Suprapubic skin (tissue), 4 donors: ENCODE measurements at regions not wholly inside any gene's neighbourhood (a gene's known extent, or its start where the extent isn't known, plus 50 kb on each side); places are given as distances from the start of the nearest gene placed in this dataset.

Source experiments
- DNase-seq, 2 donors: peaks; one replicate each; pipeline ENCODE4 v3.0.0-alpha.2; 2019; ENCODE audit warnings: low spot score in 2 of 2
- H3K27ac ChIP-seq: fragments of 200-600 bp; sonication (generic); one replicate; pipeline ENCODE4 v1.5.1; 2019
- H3K27me3 ChIP-seq: fragments of 200-600 bp; sonication (generic); one replicate; pipeline ENCODE4 v1.5.1; 2019
- H3K36me3 ChIP-seq: fragments of 200-600 bp; sonication (generic); one replicate; pipeline ENCODE4 v1.5.1; 2019
- H3K4me1 ChIP-seq: fragments of 200-600 bp; sonication (generic); one replicate; pipeline ENCODE4 v1.5.1; 2019
- H3K4me3 ChIP-seq: fragments of 200-600 bp; sonication (generic); one replicate; pipeline ENCODE4 v1.5.1; 2019; ENCODE audit warnings: mild to moderate bottlenecking
- H3K9me3 ChIP-seq: fragments of 200-600 bp; sonication (generic); one replicate; pipeline ENCODE4 v1.5.1; 2019
- EP300 ChIP-seq: sonication (generic); formaldehyde crosslinking; IDR thresholded peaks from one replicate; pipeline ENCODE4 v1.6.1; 2017; ENCODE audit warnings: antibody characterized with exemption
- POLR2A ChIP-seq, 2 donors: fragments of 450-650 bp; IDR thresholded peaks; one replicate each; pipeline ENCODE4 v1.6.1; 2017; ENCODE audit warnings: antibody characterized with exemption in 2 of 2, mild to moderate bottlenecking in 2 of 2, moderate library complexity in 2 of 2
- POLR2AphosphoS5 ChIP-seq, 3 donors: sonication (generic); formaldehyde crosslinking; IDR thresholded peaks; one replicate each; pipeline ENCODE4 v1.6.1; 2017; ENCODE audit warnings: antibody characterized with exemption in 3 of 3
- WGBS: methylation state at CpG from one replicate; pipeline ENCODE4 v1.1.5; 2018; 5-methylcytosine and 5-hydroxymethylcytosine counted together
- TF ChIP-seq, protein P1 (sequence below), 2 donors: fragments of 200-600 bp in 1 of 2; fragments of 450-650 bp in 1 of 2; sonication (generic) in 1 of 2; IDR thresholded peaks; one replicate each; pipeline ENCODE4 v1.5.1; 2016 to 2019; ENCODE audit warnings: antibody characterized with exemption in 2 of 2, mild to moderate bottlenecking in 1 of 2, moderate library complexity in 1 of 2

DNA sequence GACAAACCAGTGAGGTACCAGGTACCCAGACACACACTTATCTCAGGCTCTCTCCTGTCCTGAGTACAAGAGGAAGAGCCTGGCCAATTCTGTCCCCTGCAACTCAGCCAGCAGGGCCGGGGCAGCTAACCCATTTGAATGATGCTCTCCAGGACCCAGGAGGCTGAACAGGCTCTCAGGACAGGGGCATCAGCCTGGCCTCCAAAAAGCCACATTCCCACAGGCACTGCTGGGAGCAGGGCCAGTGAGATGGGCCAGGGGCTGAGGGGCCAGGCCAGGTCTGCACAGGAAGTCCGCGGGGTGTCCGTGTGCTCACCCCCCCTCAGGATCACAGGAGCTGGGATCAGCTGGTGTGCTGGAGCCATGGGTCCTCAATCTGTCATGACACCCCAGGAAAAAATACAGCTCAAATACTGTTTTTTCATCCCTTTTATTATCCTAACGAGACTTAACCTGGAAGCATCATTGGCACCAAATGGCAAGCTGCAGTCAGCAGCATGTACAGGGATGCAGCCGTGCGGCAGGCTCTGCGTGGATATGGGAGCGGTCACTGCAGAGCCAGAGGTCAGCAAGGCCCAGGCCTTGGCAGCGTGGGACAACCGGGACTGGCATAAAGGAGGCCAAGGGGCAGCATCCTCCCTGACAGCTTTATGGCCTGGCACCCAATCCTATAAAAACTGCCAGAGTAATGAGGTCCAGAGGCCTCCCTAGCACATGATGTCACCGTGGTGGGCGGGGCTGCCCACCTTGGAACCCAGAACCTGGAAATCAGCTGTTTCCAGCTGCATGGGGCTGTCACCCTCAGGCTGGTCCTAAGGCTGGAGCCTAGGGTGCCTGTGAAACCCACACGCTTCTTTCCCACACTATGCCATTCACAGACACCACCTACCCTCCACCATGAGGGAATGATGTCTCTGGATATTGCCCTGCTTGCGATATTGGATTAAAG lies 276.7 kb downstream of the C16orf95 start:
- Histone ChIP-seq H3K9me3 (no peaks in the 10 kb centered on the region), H3K36me3 (no peaks in the 10 kb centered on the region), H3K4me3 (no peak overlapping the region), H3K27me3 (peaks cover 57% of the 10 kb centered on the region), H3K27ac (no peak overlapping the region), H3K4me1 (peaks cover 10% of the 10 kb centered on the region)
- WGBS: 80% methylated on average over 14 of the region's 15 CpGs
- TF ChIP-seq POLR2A (IDR thresholded peaks at IDR 0.05) (no peak), POLR2AphosphoS5 (IDR thresholded peaks at IDR 0.05) (no peak), EP300 (no peak)
- TF ChIP-seq, protein P1, sequence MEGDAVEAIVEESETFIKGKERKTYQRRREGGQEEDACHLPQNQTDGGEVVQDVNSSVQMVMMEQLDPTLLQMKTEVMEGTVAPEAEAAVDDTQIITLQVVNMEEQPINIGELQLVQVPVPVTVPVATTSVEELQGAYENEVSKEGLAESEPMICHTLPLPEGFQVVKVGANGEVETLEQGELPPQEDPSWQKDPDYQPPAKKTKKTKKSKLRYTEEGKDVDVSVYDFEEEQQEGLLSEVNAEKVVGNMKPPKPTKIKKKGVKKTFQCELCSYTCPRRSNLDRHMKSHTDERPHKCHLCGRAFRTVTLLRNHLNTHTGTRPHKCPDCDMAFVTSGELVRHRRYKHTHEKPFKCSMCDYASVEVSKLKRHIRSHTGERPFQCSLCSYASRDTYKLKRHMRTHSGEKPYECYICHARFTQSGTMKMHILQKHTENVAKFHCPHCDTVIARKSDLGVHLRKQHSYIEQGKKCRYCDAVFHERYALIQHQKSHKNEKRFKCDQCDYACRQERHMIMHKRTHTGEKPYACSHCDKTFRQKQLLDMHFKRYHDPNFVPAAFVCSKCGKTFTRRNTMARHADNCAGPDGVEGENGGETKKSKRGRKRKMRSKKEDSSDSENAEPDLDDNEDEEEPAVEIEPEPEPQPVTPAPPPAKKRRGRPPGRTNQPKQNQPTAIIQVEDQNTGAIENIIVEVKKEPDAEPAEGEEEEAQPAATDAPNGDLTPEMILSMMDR (IDR thresholded peaks at IDR 0.05): no peak
- no peak for DNase-seq

DNA sequence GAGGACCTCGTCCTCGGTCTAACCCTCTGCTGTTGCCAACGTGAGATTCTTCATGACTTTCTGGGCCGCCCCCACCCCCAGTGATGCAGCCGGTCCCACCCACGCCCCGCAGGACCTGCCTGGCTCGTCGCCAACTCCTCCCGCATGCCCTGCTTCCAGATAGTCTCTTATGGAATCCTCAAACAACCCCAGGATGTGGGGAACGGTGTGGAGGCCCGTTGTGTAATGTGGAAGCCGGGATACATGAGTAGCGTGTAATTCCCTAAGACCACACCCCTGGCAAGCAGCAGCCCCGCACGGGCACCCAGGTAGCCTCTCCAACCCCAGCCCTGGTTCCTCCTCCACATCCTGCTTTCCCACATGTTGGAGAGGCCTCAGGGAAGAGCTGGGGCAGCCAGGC lies 275.9 kb downstream of the C16orf95 start:
- 37% methylated on average over 2 of the region's 16 CpGs for WGBS
- no peak overlapping the region for H3K4me3 ChIP-seq
- H3K27ac ChIP-seq: no peak overlapping the region
- no peaks in the 10 kb centered on the region for H3K9me3 ChIP-seq
- H3K4me1 ChIP-seq: peaks cover 10% of the 10 kb centered on the region
- TF ChIP-seq EP300 (no peak), POLR2A (IDR thresholded peaks at IDR 0.05) (no peak)
- peaks cover 66% of the 10 kb centered on the region for H3K27me3 ChIP-seq
- no peaks in the 10 kb centered on the region for H3K36me3 ChIP-seq
- DNase-seq: no peak

DNA sequence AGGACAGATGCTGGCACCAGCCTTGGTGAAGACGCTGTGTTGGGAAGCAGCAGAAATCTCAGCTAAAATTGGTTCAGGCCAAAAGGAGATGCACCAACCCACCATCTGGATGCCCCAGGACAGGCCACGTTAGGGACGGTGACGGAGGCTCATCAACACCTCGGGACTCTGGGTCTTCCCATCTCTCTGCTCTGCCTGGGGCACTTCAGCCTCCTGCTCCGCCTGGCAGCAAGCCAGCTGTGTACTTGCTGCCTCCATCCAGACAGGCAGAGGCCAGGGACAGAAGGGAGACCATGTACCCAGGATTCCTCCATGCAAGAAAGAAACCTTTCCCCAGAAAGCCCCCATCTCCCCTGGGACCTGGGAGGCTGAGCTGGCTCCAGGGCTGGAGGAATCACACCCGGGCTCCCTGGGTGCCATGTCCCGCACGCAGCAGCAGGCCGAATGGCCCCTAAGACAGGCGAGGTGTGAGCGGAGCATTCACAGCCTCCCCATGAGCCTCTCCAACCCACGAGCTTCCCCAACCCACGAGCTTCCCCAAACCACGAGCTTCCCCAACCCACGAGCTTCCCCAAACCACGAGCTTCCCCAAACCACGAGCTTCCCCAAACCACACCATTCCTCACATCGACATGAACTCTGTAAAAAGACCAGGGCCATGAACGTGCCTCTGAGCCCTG lies 274.5 kb downstream of the C16orf95 start:
- 62% methylated on average over 14 of the region's 20 CpGs for WGBS
- no peak overlapping the region for H3K4me3 ChIP-seq
- no peaks in the 10 kb centered on the region for H3K36me3 ChIP-seq
- peaks cover 10% of the 10 kb centered on the region for H3K4me1 ChIP-seq
- TF ChIP-seq POLR2AphosphoS5 (IDR thresholded peaks at IDR 0.05): no peak
- TF ChIP-seq, protein P1 (IDR thresholded peaks at IDR 0.05): no peak
- TF ChIP-seq EP300: no peak
- no peak for TF ChIP-seq POLR2A (IDR thresholded peaks at IDR 0.05)
- H3K27ac ChIP-seq: no peak overlapping the region
- H3K9me3 ChIP-seq: no peaks in the 10 kb centered on the region
- DNase-seq: no peak
- H3K27me3 ChIP-seq: peaks cover 65% of the 10 kb centered on the region

DNA sequence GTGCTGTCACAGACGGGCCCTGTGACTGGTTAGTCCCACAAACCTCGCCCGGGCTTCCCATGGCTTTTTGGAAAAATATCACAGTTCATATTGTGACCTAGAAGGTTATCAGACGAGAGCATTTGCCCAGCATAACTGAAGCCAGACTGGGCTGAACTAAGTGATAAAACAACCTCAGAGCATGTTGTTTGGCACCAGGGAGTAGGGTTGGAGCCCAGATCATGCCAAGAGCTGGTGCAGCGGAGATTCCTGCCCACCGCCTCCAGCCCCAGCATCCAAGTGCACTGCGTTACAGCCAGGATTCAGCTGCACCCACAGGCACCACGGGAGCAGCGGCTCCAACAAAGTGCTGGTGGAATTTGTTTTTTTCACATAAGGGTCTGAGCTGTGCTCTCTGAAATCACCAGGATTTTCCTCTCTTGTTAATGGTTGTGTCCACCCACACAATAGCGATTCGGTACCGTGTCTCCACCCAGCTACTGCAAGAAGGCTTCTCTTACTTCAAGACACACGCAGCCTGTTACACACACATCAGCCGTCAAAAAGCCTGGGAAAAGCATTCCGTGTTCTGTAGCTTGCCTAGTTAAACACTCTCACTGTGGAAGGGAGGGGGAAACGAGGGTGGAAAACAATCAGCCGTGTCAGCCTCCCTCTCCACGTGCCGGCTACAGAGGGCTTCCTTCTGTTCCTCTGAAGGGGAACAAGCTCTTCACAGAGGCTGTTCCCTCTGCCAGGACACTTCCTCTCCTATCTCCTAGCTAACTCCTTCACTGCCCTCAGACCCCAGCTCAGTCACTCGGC lies 273.8 kb downstream of the C16orf95 start:
- Histone ChIP-seq H3K4me1 (peaks cover 10% of the 10 kb centered on the region), H3K36me3 (no peaks in the 10 kb centered on the region), H3K27me3 (peaks cover 64% of the 10 kb centered on the region), H3K9me3 (no peaks in the 10 kb centered on the region), H3K27ac (no peak overlapping the region), H3K4me3 (no peak overlapping the region)
- no peak for DNase-seq
- no peak for TF ChIP-seq POLR2AphosphoS5 (IDR thresholded peaks at IDR 0.05)
- TF ChIP-seq, protein P1 (IDR thresholded peaks at IDR 0.05): no peak
- no peak for TF ChIP-seq POLR2A (IDR thresholded peaks at IDR 0.05)
- TF ChIP-seq EP300: no peak
- 21% methylated on average over 15 of the region's 20 CpGs for WGBS

DNA sequence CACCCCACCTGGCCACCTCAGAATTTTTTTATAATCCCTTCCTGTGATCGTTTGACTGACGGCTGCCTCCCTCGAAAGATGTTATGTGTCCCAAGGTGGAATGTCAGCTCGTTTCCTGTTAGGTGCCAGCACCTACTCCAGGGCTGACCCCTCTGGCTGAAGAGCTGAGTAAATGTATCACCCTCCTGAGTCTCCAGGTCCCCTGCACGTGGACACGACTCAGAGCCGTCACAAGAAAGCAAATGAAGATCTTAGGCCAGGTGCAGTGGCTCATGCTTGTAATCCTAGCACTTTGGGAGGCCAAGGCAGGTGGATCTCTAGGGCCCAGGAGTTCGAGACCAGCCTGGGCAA lies 273.2 kb downstream of the C16orf95 start:
- 72% methylated on average over 8 of the region's 8 CpGs for WGBS

More for the DNA sequence above, 273.2 kb downstream of the C16orf95 start:
- no peak for DNase-seq
- Histone ChIP-seq H3K4me3 (no peak overlapping the region), H3K27ac (no peak overlapping the region), H3K9me3 (no peaks in the 10 kb centered on the region), H3K4me1 (peaks cover 10% of the 10 kb centered on the region), H3K36me3 (no peaks in the 10 kb centered on the region), H3K27me3 (peaks cover 61% of the 10 kb centered on the region)
- TF ChIP-seq EP300: no peak
- TF ChIP-seq, protein P1 (IDR thresholded peaks at IDR 0.05): no peak
